Superior temporal gyrus (tissue), 1 donor: ENCODE measurements at regions not wholly inside any gene's neighbourhood (a gene's known extent, or its start where the extent isn't known, plus 50 kb on each side); places are given as distances from the start of the nearest gene placed in this dataset.

Source experiments
- DNase-seq: peaks from one replicate; pipeline ENCODE4 v3.0.0-alpha.2; 2016; ENCODE audit errors: extremely low spot score

- peak; percentile 63 for DNase-seq
Observed at GRCh38 chr3:24640330-24640877, 145.8 kb upstream of the THRB start.

GRCh38 chr3:24641628-24642027 lies 147.0 kb upstream of the THRB start:
- no peak for DNase-seq

DNA sequence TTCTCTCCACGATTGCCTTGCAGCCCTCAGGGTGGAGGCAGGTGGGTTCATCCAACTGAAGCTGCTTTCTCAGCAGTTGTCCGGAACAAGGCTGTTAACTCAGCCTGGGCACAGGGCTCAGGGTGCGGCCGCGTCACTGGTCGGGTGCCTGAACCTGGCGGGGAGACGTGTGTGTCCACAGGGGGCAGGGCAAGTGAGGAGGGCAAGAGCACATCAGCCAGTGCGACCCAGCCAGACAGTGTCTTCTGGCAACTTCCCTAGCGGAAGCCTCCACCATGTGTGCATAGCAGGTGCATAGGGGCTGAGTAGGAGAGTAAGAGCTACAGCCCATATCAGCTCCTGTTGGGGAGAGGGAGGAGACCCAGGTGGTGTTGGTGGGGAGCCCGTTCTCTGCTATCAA lies 150.4 kb upstream of the THRB start:
- DNase-seq: no peak

GRCh38 chr3:24646790-24647189 lies 152.1 kb upstream of the THRB start:
- no peak for DNase-seq

DNA sequence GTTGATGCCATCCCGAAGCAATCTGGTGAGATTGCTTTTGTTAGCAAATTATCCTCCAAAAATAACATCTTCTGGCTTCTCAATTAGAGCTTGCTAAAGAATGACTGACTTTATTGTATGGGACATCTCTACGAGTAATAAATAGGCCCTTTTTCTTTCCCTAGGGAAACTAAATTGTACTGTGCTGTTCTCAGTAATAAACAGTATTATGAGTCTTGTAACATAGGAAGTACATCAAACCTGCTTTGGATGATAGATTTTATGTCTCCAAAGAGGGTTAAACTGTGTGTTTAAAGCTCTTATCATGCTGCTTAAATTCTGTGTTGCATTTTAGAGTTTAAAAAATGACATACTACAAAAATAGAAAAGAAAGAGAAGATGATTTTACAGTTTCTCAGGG lies 153.4 kb upstream of the THRB start:
- no peak for DNase-seq

DNA sequence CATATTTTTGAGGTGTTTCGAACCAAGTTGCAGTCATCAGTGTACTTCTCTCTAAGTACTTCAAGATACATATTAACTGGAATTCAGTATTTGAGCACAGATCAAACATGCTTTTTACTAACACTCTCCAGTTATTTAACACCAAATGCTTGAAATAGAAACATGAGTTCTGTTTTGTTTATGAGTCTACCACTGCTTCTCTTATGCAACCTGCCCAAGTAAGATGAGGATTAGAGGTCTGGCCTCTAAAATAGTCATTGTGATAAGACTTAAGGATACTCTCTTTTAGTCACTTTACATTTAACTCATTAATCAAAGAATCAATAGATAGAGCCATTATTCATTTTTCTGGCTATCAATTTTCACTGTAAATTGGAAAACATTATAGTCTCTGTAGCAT lies 156.2 kb upstream of the THRB start:
- DNase-seq: no peak

- DNase-seq: no peak
Observed at GRCh38 chr3:24657870-24658510, 163.3 kb upstream of the THRB start.

GRCh38 chr3:24661175-24661584 lies 166.5 kb upstream of the THRB start:
- no peak for DNase-seq

- DNase-seq: no peak
Observed at GRCh38 chr3:24662449-24663345, 168.0 kb upstream of the THRB start.

- no peak for DNase-seq
Observed at GRCh38 chr3:24663406-24663805, 168.8 kb upstream of the THRB start.

GRCh38 chr3:24668039-24668438 lies 173.4 kb upstream of the THRB start:
- DNase-seq: no peak

DNA sequence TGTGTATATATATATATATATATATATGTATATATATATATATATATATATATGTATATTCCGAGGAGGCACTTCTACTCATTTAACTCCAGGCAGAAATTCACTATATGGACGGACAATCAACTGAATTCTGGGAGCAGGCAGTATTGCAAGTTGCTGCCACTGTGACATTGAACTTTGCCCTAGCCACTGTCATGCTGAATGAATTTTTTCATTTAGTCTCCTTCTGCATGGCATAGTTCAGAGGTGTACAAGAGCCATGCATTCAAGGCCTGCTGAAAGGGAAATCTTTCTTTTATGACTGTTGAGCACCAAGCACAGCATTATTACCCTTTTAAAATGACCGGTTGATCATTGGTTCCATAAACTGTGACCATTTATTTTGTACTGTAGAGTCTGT lies 176.2 kb upstream of the THRB start:
- DNase-seq: no peak

DNA sequence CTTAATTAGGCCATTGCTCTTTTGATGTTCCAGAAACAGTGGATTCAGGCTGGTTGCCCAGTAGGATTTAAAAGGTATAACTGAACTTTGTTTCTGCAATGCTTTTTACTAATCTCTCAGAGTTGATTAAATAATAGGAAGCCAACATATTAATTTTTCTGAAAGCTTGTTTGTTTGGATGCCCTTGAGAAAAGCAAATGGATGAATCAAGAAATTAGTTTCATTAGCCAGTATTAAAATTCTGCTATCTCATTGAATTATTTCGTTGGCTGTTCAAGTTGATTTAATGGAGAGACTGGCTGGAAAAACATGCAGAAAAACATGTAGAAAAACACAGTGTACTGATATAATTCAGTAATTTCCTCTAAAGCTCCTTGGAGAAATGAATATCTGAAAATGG lies 178.9 kb upstream of the THRB start:
- DNase-seq: no peak

GRCh38 chr3:24674261-24674660 lies 179.6 kb upstream of the THRB start:
- no peak for DNase-seq

GRCh38 chr3:24678021-24678420 lies 183.4 kb upstream of the THRB start:
- DNase-seq: no peak

DNA sequence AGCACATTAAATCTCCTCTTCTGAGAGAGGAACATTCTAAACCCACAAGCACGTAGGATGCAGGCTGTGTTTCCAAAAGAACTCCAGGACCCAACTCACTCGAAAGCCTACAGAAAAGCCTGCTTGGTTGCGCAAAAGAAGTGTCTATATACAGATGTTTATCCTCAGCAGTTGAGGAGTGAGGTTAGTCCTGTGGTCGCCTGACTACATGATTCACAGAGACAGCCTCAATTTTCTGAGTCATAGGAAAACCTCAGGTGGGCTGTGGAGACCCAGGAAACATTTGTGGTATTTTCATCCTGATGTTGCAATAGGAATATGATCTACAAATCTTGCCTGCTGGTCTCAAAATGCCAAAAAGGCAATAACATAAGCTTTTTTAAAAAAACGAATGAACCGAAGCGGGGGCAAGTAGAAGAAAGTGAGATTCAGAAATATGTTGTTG lies 183.8 kb upstream of the THRB start:
- DNase-seq: peak; percentile 48

- no peak for DNase-seq
Observed at GRCh38 chr3:24679429-24679828, 184.8 kb upstream of the THRB start.

GRCh38 chr3:24680214-24680967 lies 185.7 kb upstream of the THRB start:
- peak; percentile 77 for DNase-seq

DNA sequence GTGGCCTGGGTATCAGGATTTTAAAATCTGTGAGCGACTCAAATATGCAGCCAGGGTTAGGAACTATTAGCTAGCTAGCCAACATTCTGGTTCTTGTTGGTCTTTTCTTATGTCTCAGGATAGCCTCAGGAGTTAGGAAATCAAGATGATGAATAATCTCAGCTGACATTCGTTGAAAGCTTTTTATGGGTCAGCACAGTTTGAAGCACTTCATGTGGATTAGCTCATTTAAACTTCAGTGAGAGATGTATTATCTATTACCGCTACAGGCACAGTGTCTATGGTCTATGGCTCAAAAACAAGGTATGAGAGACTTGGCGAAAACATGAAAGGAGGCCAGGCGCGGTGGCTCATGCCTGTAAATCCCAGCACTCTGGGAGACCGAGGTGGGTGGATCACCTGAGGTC lies 187.5 kb upstream of the THRB start:
- no peak for DNase-seq

GRCh38 chr3:24683090-24683489 lies 188.4 kb upstream of the THRB start:
- no peak for DNase-seq

GRCh38 chr3:24683633-24684384 lies 189.2 kb upstream of the THRB start:
- peak; percentile 85 for DNase-seq
